ENCODE measurements at regions not wholly inside any gene's neighbourhood (a gene's known extent, or its start where the extent isn't known, plus 50 kb on each side); places are given as distances from the start of the nearest gene placed in this dataset.

- H3K4me3 ChIP-seq (ENCODE audit: low read depth in 2 of 2, low read length in 2 of 2): no peak overlapping the region
- no peak overlapping the region for H3K27ac ChIP-seq (ENCODE audit: low read length)
- BruUV-seq (replicated peaks): no TSS peak
- intact Hi-C loops (cut with micrococcal nuclease; ENCODE audit: unreplicated experiment): no loop called here
- ATAC-seq (no peak), DNase-seq (ENCODE audit: low read depth, low spot score) (no peak)
- H3K9me3 ChIP-seq (ENCODE audit: control insufficient read depth, insufficient read depth, low read depth, low read length): no peaks in the 10 kb centered on the region
- ChIA-PET CTCF (no interaction called here), POLR2A (interaction anchor here (0.5 kb wide), 1 partner anchor 123 kb away, joined by 5 read pairs; no protein-coding TSS in a partner anchor)
- in situ Hi-C loops (cut with HindIII; ENCODE audit: low pct_unique_long_range_greater_than_20kb, low sequenced_read_pairs): no loop called here
- TF ChIP-seq CTCF (IDR thresholded peaks at IDR 0.05): no peak
- TF ChIP-seq POLR2AphosphoS5 (IDR thresholded peaks at IDR 0.05; ENCODE audit: low read depth, low read length): no peak
- no peak for TF ChIP-seq SIN3A (IDR thresholded peaks at IDR 0.05; ENCODE audit: borderline replicate concordance, insufficient read depth, low read depth, low read length)
- TF ChIP-seq TCF7L2 (IDR thresholded peaks at IDR 0.05; ENCODE audit: low read depth, low read length): no peak
- no peak for TF ChIP-seq REST (IDR thresholded peaks at IDR 0.05; ENCODE audit: insufficient read depth in 1 of 2, low read depth in 2 of 2, low read length in 1 of 2)
- no peaks in the 10 kb centered on the region for H3K4me1 ChIP-seq (ENCODE audit: control insufficient read depth, insufficient read depth, low read length)
- H3K36me3 ChIP-seq (ENCODE audit: control insufficient read depth, insufficient read depth, low read length): no peaks in the 10 kb centered on the region
- peaks cover 3% of the 10 kb centered on the region; the same call in 1 of the 2 replicates for H3K27me3 ChIP-seq (ENCODE audit: control insufficient read depth, insufficient read depth, low read length)
Measured at GRCh38 chr10:29124864-29125263, 164.0 kb upstream of the LYZL1 start.

GRCh38 chr10:29127037-29127700 lies 161.7 kb upstream of the LYZL1 start:
- POLR2A ChIA-PET: no interaction called here
- CTCF ChIA-PET: no interaction called here
- no peak for TF ChIP-seq SIN3A (IDR thresholded peaks at IDR 0.05; ENCODE audit: borderline replicate concordance, insufficient read depth, low read depth, low read length)
- TF ChIP-seq CTCF (IDR thresholded peaks at IDR 0.05): no peak
- no peak for TF ChIP-seq REST (IDR thresholded peaks at IDR 0.05; ENCODE audit: insufficient read depth in 1 of 2, low read depth in 2 of 2, low read length in 1 of 2)
- no peak for TF ChIP-seq TCF7L2 (IDR thresholded peaks at IDR 0.05; ENCODE audit: low read depth, low read length)

More at GRCh38 chr10:29127037-29127700, 161.7 kb upstream of the LYZL1 start:
- ATAC-seq: no peak
- no peaks in the 10 kb centered on the region for H3K4me1 ChIP-seq (ENCODE audit: control insufficient read depth, insufficient read depth, low read length)
- peaks cover 3% of the 10 kb centered on the region; the same call in 1 of the 2 replicates for H3K27me3 ChIP-seq (ENCODE audit: control insufficient read depth, insufficient read depth, low read length)
- H3K9me3 ChIP-seq (ENCODE audit: control insufficient read depth, insufficient read depth, low read depth, low read length): no peaks in the 10 kb centered on the region
- no peak overlapping the region for H3K27ac ChIP-seq (ENCODE audit: low read length)
- no peak for DNase-seq (ENCODE audit: low read depth, low spot score)
- H3K36me3 ChIP-seq (ENCODE audit: control insufficient read depth, insufficient read depth, low read length): no peaks in the 10 kb centered on the region
- intact Hi-C loops (cut with micrococcal nuclease; ENCODE audit: unreplicated experiment): no loop called here
- H3K4me3 ChIP-seq (ENCODE audit: low read depth in 2 of 2, low read length in 2 of 2): no peak overlapping the region
- in situ Hi-C loops (cut with HindIII; ENCODE audit: low pct_unique_long_range_greater_than_20kb, low sequenced_read_pairs): no loop called here
- no TSS peak for BruUV-seq (replicated peaks)

Measured in Panc1 (cell line).